ENCODE measurements at regions not wholly inside any gene's neighbourhood (a gene's known extent, or its start where the extent isn't known, plus 50 kb on each side); places are given as distances from the start of the nearest gene placed in this dataset.

- no peak for DNase-seq
Measured at GRCh38 chr11:70688142-70688541, 289.8 kb downstream of the CTTN start.

- DNase-seq = no peak
Measured at GRCh38 chr11:70689764-70690163, 291.4 kb downstream of the CTTN start.

GRCh38 chr11:70692131-70692530 is 293.8 kb downstream of the CTTN start:
- DNase-seq = no peak

GRCh38 chr11:70694371-70694770 is 296.0 kb downstream of the CTTN start:
- no peak for DNase-seq

GRCh38 chr11:70695086-70695960 is 297.0 kb downstream of the CTTN start:
- no peak for DNase-seq

- DNase-seq = no peak
Measured at GRCh38 chr11:70696076-70696475, 297.7 kb downstream of the CTTN start.

- no peak for DNase-seq
Measured at GRCh38 chr11:70696564-70696963, 298.2 kb downstream of the CTTN start.

- DNase-seq = no peak
Measured at GRCh38 chr11:70697701-70698100, 299.4 kb downstream of the CTTN start.

GRCh38 chr11:70698871-70699270 is 300.5 kb downstream of the CTTN start:
- DNase-seq = no peak

GRCh38 chr11:70699294-70700221 is 301.2 kb downstream of the CTTN start:
- DNase-seq = no peak

GRCh38 chr11:70700453-70700852 is 302.1 kb downstream of the CTTN start:
- no peak for DNase-seq

GRCh38 chr11:70700871-70701270 is 302.5 kb downstream of the CTTN start:
- no peak for DNase-seq

- DNase-seq = no peak
Measured at GRCh38 chr11:70702040-70702648, 303.8 kb downstream of the CTTN start.

- no peak for DNase-seq
Measured at GRCh38 chr11:70703141-70704064, 305.1 kb downstream of the CTTN start.

GRCh38 chr11:70705097-70705496 is 306.8 kb downstream of the CTTN start:
- DNase-seq = no peak

- DNase-seq = no peak
Measured at GRCh38 chr11:70705930-70706329, 307.6 kb downstream of the CTTN start.

GRCh38 chr11:70707821-70708220 is 309.5 kb downstream of the CTTN start:
- no peak for DNase-seq

GRCh38 chr11:70709596-70709995 is 311.3 kb downstream of the CTTN start:
- DNase-seq = no peak

- DNase-seq = no peak
Measured at GRCh38 chr11:70710192-70710591, 311.9 kb downstream of the CTTN start.

- no peak for DNase-seq
Measured at GRCh38 chr11:70710601-70711000, 312.3 kb downstream of the CTTN start.

- DNase-seq = no peak
Measured at GRCh38 chr11:70711095-70711910, 313.0 kb downstream of the CTTN start.

GRCh38 chr11:70711911-70712185 is 313.5 kb downstream of the CTTN start:
- no peak for DNase-seq
